Left lobe of liver (tissue), 2 donors: ENCODE measurements at regions not wholly inside any gene's neighbourhood (a gene's known extent, or its start where the extent isn't known, plus 50 kb on each side); places are given as distances from the start of the nearest gene placed in this dataset.

ENCODE experiments used
- ATAC-seq: fragments of 200-7000 bp; cut with Tn5 transposase; one replicate; pipeline ENCODE4 v1.9.1; 2020; ENCODE audit warnings: mild to moderate bottlenecking, moderate library complexity
- DNase-seq: peaks from one replicate; pipeline ENCODE4 v3.0.0-alpha.2; 2020; ENCODE audit warnings: low spot score
- donor health status: DM: no; HTN: no; CAD: no; lungs with moderate emphysema.
- donor health status: DM: no; HTN: yes; CAD: no.

GRCh38 chr9:81841333-81841732 is 86.9 kb upstream of the SPATA31D4 start:
- DNase-seq = no peak
- no peak for ATAC-seq

GRCh38 chr9:81844131-81844567 is 84.1 kb upstream of the SPATA31D4 start:
- DNase-seq (peak; percentile 54), ATAC-seq (peak; percentile 81)

GRCh38 chr9:81847181-81847915 is 80.9 kb upstream of the SPATA31D4 start:
- ATAC-seq = no peak
- DNase-seq = no peak

- no peak for DNase-seq
- peak; percentile 85 for ATAC-seq
Measured at GRCh38 chr9:81848472-81848871, 79.8 kb upstream of the SPATA31D4 start.

GRCh38 chr9:81849631-81850259 is 78.5 kb upstream of the SPATA31D4 start:
- ATAC-seq = no peak
- no peak for DNase-seq

- ATAC-seq (no peak), DNase-seq (no peak)
Measured at GRCh38 chr9:81850724-81851123, 77.5 kb upstream of the SPATA31D4 start.

GRCh38 chr9:81851340-81851739 is 76.9 kb upstream of the SPATA31D4 start:
- ATAC-seq (no peak), DNase-seq (no peak)

GRCh38 chr9:81852820-81853219 is 75.4 kb upstream of the SPATA31D4 start:
- DNase-seq (no peak), ATAC-seq (no peak)

- ATAC-seq = no peak
- no peak for DNase-seq
Measured at GRCh38 chr9:81855538-81855937, 72.7 kb upstream of the SPATA31D4 start.

GRCh38 chr9:81858657-81859430 is 69.4 kb upstream of the SPATA31D4 start:
- DNase-seq (no peak), ATAC-seq (no peak)

GRCh38 chr9:81860581-81860980 is 67.6 kb upstream of the SPATA31D4 start:
- DNase-seq = no peak
- no peak for ATAC-seq

GRCh38 chr9:81861644-81862043 is 66.6 kb upstream of the SPATA31D4 start:
- no peak for ATAC-seq
- no peak for DNase-seq

GRCh38 chr9:81868145-81868544 is 60.1 kb upstream of the SPATA31D4 start:
- ATAC-seq = no peak
- DNase-seq = no peak

- ATAC-seq (no peak), DNase-seq (no peak)
Measured at GRCh38 chr9:81871695-81872094, 56.5 kb upstream of the SPATA31D4 start.

- DNase-seq (no peak), ATAC-seq (no peak)
Measured at GRCh38 chr9:81874250-81874649, 54.0 kb upstream of the SPATA31D4 start.

GRCh38 chr9:81874931-81875330 is 53.3 kb upstream of the SPATA31D4 start:
- DNase-seq (no peak), ATAC-seq (no peak)

- no peak for DNase-seq
- no peak for ATAC-seq
Measured at GRCh38 chr9:81877047-81877446, 51.2 kb upstream of the SPATA31D4 start.
